HCT116 (cell line): ENCODE measurements at regions not wholly inside any gene's neighbourhood (a gene's known extent, or its start where the extent isn't known, plus 50 kb on each side); places are given as distances from the start of the nearest gene placed in this dataset.

ENCODE experiments used
- ATAC-seq: fragments of 200-7000 bp; cut with Tn5 transposase; 2 replicates; pipeline ENCODE4 v1.9.1; 2020; ENCODE audit warnings: mild to moderate bottlenecking, moderate library complexity
- BruUV-seq: library from RNA; stranded (reverse); fragments of 400-500 nt; replicated peaks from 2 replicates; lab custom pipeline; 2021; lab: Mats Ljungman, UMichigan
- CTCF ChIA-PET: fragments of 300-600 bp; sonication (Branson Sonifier 250); formaldehyde crosslinking; loops from one replicate; lab custom pipeline; 2021; ENCODE audit warnings: antibody characterized with exemption; lab: Charles Lee
- POLR2A ChIA-PET: fragments of 300-600, 350-600 bp; sonication (Branson Sonifier 250); formaldehyde crosslinking; loops from one replicate; lab custom pipeline; 2021; ENCODE audit warnings: antibody characterized with exemption; lab: Charles Lee
- RAD21 ChIA-PET, 2 experiments: fragments of 300-600 bp; sonication (Branson Sonifier 250); formaldehyde crosslinking; loops; one replicate each; lab custom pipeline; 2023; ENCODE audit warnings: low total read pairs in 2 of 2; ENCODE audit not compliant: uncharacterized antibody in 2 of 2, unreplicated experiment in 2 of 2, low non-redundant PET in 1 of 2; lab: Charles Lee
- DNase-seq: peaks from one replicate; pipeline ENCODE4 v3.0.0-alpha.2; 2010; ENCODE audit warnings: low read depth, low spot score
- H2AFZ ChIP-seq: fragments of 200-600 bp; shearing (Covaris generic), sonication (generic); 2 replicates; pipeline ENCODE4 v1.6.1; 2017; ENCODE audit warnings: low read depth, mixed run types, mixed read lengths, antibody characterized with exemption, low read length; ENCODE audit not compliant: poor library complexity, severe bottlenecking
- H3K27ac ChIP-seq: 2 replicates; pipeline ENCODE4 v1.5.1; 2012; ENCODE audit warnings: low read depth, low read length
- H3K27me3 ChIP-seq: fragments of 200-600 bp; sonication (generic); 2 replicates; pipeline ENCODE4 v1.6.1; 2016; ENCODE audit warnings: mixed run types, low read length, mixed read lengths; ENCODE audit not compliant: insufficient read depth
- H3K36me3 ChIP-seq, 2 experiments: fragments of 200-500 bp in 1 of 2; fragments of 200-600 bp in 1 of 2; sonication (Bioruptor generic) in 1 of 2; sonication (generic) in 1 of 2; 2 replicates each; pipeline versions ENCODE4 v1.5.1 to v1.6.1; 2014 to 2016; ENCODE audit warnings: low read length in 2 of 2, inconsistent platforms in 1 of 2, mixed read lengths in 1 of 2, mixed run types in 1 of 2; ENCODE audit not compliant: insufficient read depth in 2 of 2, control insufficient read depth in 1 of 2
- H3K4me1 ChIP-seq, 2 experiments: fragments of 200-600 bp in 1 of 2; sonication (generic) in 1 of 2; 2 replicates each; pipeline versions ENCODE4 v1.5.1 to v1.6.1; 2012 to 2017; ENCODE audit warnings: low read length in 2 of 2, inconsistent platforms in 1 of 2, mild to moderate bottlenecking in 1 of 2, mixed read lengths in 1 of 2, mixed run types in 1 of 2, moderate library complexity in 1 of 2; ENCODE audit not compliant: insufficient read depth in 2 of 2, control insufficient read depth in 1 of 2
- H3K4me2 ChIP-seq: fragments of 200-600 bp; sonication (generic); 2 replicates; pipeline ENCODE4 v1.6.1; 2017; ENCODE audit warnings: mixed run types, low read length, mixed read lengths
- H3K4me3 ChIP-seq, 2 experiments: fragments of 200-600 bp in 1 of 2; sonication (generic) in 1 of 2; replicated peaks in 1 of 2; 2 replicates each; pipeline ENCODE4 v1.5.1; 2011 to 2016; ENCODE audit warnings: low read length in 2 of 2, control low read depth in 1 of 2, low read depth in 1 of 2, mild to moderate bottlenecking in 1 of 2, mixed read lengths in 1 of 2, mixed run types in 1 of 2
- H3K79me2 ChIP-seq: fragments of 200-600 bp; sonication (generic); 2 replicates; pipeline ENCODE4 v1.6.1; 2017; ENCODE audit warnings: mild to moderate bottlenecking, mixed run types, low read length, moderate library complexity, mixed read lengths; ENCODE audit not compliant: insufficient read depth
- H3K9ac ChIP-seq: fragments of 200-600 bp; sonication (generic); 2 replicates; pipeline ENCODE4 v1.6.1; 2016; ENCODE audit warnings: low read length, mixed read lengths
- H3K9me2 ChIP-seq: fragments of 200-600 bp; sonication (generic), shearing (Covaris generic); 2 replicates; pipeline ENCODE4 v1.6.1; 2017; ENCODE audit warnings: mixed run types, mild to moderate bottlenecking, moderate library complexity; ENCODE audit not compliant: insufficient read depth
- H3K9me3 ChIP-seq, 2 experiments: fragments of 200-500 bp in 1 of 2; fragments of 200-600 bp in 1 of 2; sonication (Bioruptor generic) in 1 of 2; sonication (generic) in 1 of 2; 2 replicates each; pipeline ENCODE4 v1.6.1; 2014 to 2017; ENCODE audit warnings: low read length in 2 of 2, mixed read lengths in 2 of 2, inconsistent platforms in 1 of 2, low read depth in 1 of 2, mild to moderate bottlenecking in 1 of 2, mixed run types in 1 of 2, moderate library complexity in 1 of 2; ENCODE audit not compliant: control insufficient read depth in 1 of 2, insufficient read depth in 1 of 2
- H4K20me1 ChIP-seq: fragments of 200-600 bp; sonication (generic), shearing (Covaris generic); 2 replicates; pipeline ENCODE4 v1.6.1; 2017; ENCODE audit warnings: mixed run types, mild to moderate bottlenecking, moderate library complexity; ENCODE audit not compliant: insufficient read depth
- EZH2 ChIP-seq: fragments of 200-600 bp; sonication (generic); IDR thresholded peaks from 2 replicates; pipeline ENCODE4 v1.6.1; 2017; ENCODE audit warnings: antibody characterized with exemption, mixed run types
- JUND ChIP-seq: IDR thresholded peaks from 2 replicates; pipeline ENCODE4 v1.6.1; 2012
- SIN3A ChIP-seq: IDR thresholded peaks from 2 replicates; pipeline ENCODE4 v1.6.1; 2012; ENCODE audit warnings: low read depth
- SP1 ChIP-seq: IDR thresholded peaks from 2 replicates; pipeline ENCODE4 v1.6.1; 2012; ENCODE audit warnings: low read depth
- ZFX ChIP-seq: fragments of 450-650 bp; IDR thresholded peaks from 2 replicates; pipeline ENCODE4 v1.6.1; 2017
- intact Hi-C: fragments of 100-400 bp; cut with micrococcal nuclease; formaldehyde crosslinking; loops from 2 replicates; pipeline ENCODE4 v1.10.0; 2022
- TF ChIP-seq, protein P1 (sequence below): IDR thresholded peaks from 2 replicates; pipeline ENCODE4 v1.6.1; 2012; ENCODE audit warnings: low read depth

DNA sequence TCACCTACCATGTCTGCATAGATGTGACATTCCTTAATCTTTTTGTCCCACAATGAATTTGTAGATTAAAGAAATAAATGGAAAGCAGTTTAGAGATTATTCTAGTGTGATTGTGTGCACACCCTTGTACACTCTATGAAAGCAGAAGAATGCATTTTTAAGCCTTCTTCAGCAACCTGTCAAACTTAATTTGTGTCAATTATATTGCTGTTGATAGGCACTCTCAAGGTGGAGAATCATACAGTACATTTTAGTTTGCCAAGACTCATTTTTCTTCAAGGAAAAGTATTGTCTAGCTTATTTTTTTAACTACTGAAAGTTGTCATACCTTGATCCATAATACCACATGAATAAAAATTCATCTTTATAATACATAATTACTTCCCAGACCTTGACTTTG lies 1898.9 kb downstream of the OLFM4 start:
- DNase-seq: no peak
- H4K20me1 ChIP-seq: no peaks in the 10 kb centered on the region
- CTCF ChIA-PET: no interaction called here
- intact Hi-C loops: no loop called here
- no peak overlapping the region for H3K4me2 ChIP-seq
- no peak overlapping the region for H3K9ac ChIP-seq
- no TSS peak for BruUV-seq
- H3K9me2 ChIP-seq: no peaks in the 10 kb centered on the region
- no peaks in the 10 kb centered on the region for H3K79me2 ChIP-seq
- H3K36me3 ChIP-seq: no peaks in the 10 kb centered on the region
- peaks cover 9 to 16% of the 10 kb centered on the region in 2 experiments; a peak in 2 of 4 replicates for H3K9me3 ChIP-seq
- no peak overlapping the region for H3K27ac ChIP-seq
- no peak overlapping the region for H2AFZ ChIP-seq
- POLR2A ChIA-PET: no interaction called here
- no peak for ATAC-seq
- RAD21 ChIA-PET: no interaction called here
- H3K4me1 ChIP-seq: no peaks in the 10 kb centered on the region
- no peak overlapping the region for H3K4me3 ChIP-seq
- TF ChIP-seq JUND (no peak), SIN3A (no peak), ZFX (no peak)
- no peaks in the 10 kb centered on the region for H3K27me3 ChIP-seq

DNA sequence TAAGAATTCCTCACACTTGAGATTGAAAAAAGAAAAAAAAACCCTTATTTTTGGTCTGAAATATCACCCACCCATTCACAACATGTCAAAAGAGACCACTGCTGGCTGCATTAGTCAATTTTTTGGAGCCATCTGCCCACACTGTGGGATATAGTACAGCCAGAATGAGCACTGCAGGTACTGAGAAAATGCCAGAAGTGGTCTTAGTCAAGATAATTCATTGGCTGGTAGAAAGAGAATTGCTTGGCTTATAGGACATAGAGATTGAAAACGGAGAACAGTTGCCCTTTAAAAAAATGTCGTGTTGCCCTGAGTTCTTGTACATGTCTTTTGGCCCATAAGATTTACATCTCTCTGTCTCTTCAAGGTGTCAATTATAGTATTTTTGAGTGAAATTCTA lies 1899.5 kb downstream of the OLFM4 start:
- ChIA-PET RAD21 (no interaction called here), POLR2A (no interaction called here), CTCF (no interaction called here)
- H3K9me2 ChIP-seq: no peaks in the 10 kb centered on the region
- DNase-seq (no peak), ATAC-seq (no peak)
- TF ChIP-seq EZH2: no peak
- TF ChIP-seq, protein P1, sequence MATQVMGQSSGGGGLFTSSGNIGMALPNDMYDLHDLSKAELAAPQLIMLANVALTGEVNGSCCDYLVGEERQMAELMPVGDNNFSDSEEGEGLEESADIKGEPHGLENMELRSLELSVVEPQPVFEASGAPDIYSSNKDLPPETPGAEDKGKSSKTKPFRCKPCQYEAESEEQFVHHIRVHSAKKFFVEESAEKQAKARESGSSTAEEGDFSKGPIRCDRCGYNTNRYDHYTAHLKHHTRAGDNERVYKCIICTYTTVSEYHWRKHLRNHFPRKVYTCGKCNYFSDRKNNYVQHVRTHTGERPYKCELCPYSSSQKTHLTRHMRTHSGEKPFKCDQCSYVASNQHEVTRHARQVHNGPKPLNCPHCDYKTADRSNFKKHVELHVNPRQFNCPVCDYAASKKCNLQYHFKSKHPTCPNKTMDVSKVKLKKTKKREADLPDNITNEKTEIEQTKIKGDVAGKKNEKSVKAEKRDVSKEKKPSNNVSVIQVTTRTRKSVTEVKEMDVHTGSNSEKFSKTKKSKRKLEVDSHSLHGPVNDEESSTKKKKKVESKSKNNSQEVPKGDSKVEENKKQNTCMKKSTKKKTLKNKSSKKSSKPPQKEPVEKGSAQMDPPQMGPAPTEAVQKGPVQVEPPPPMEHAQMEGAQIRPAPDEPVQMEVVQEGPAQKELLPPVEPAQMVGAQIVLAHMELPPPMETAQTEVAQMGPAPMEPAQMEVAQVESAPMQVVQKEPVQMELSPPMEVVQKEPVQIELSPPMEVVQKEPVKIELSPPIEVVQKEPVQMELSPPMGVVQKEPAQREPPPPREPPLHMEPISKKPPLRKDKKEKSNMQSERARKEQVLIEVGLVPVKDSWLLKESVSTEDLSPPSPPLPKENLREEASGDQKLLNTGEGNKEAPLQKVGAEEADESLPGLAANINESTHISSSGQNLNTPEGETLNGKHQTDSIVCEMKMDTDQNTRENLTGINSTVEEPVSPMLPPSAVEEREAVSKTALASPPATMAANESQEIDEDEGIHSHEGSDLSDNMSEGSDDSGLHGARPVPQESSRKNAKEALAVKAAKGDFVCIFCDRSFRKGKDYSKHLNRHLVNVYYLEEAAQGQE: no peak
- no peak for TF ChIP-seq SP1
- no peak for TF ChIP-seq ZFX
- peaks cover 9 to 16% of the 10 kb centered on the region in 2 experiments; a peak in 2 of 4 replicates for H3K9me3 ChIP-seq
- no peaks in the 10 kb centered on the region for H4K20me1 ChIP-seq
- no peak overlapping the region for H3K9ac ChIP-seq
- no peaks in the 10 kb centered on the region for H3K4me1 ChIP-seq
- no peak overlapping the region for H3K4me2 ChIP-seq
- intact Hi-C loops: no loop called here
- no peaks in the 10 kb centered on the region for H3K36me3 ChIP-seq
- H3K27ac ChIP-seq: no peak overlapping the region
- H3K79me2 ChIP-seq: no peaks in the 10 kb centered on the region
- no peaks in the 10 kb centered on the region for H3K27me3 ChIP-seq
- BruUV-seq: no TSS peak
- no peak overlapping the region for H2AFZ ChIP-seq
- no peak overlapping the region for H3K4me3 ChIP-seq
